NT2/D1 (cell line): ENCODE measurements at regions not wholly inside any gene's neighbourhood (a gene's known extent, or its start where the extent isn't known, plus 50 kb on each side); places are given as distances from the start of the nearest gene placed in this dataset.

Experiments
- SUZ12 ChIP-seq: IDR thresholded peaks from 2 replicates; pipeline ENCODE4 v1.6.1; 2011; ENCODE audit not compliant: insufficient read length, insufficient read depth; ENCODE audit errors: extremely low read depth
- YY1 ChIP-seq: IDR thresholded peaks from 2 replicates; pipeline ENCODE4 v1.6.1; 2011; ENCODE audit not compliant: insufficient read length, insufficient read depth

DNA sequence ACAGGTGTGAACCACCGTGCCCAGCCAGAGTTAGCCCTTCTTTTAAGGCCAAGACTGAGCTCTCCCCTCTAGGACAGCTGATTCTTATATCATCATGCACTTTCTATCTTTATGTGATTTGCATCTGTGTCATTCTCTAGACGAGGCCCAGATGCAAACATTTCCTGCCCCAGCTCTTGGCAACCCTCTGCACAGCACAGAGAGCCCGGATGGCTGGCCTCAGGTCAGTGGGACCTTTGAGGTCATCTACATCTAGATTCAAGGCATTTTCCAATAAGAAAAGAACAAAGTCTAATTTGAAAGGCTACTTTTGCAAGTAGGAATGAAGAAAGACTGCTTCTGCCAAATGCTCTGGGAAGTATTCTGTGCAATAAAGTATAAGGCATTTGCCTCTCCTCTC is 109.0 kb upstream of the DAB2 start:
- no peak for TF ChIP-seq YY1
- no peak for TF ChIP-seq SUZ12
